Natural killer cell (primary cell): ENCODE measurements at regions not wholly inside any gene's neighbourhood (a gene's known extent, or its start where the extent isn't known, plus 50 kb on each side); places are given as distances from the start of the nearest gene placed in this dataset.

Experiments used
- ATAC-seq, 3 donors: fragments of 150-1000 bp in 2 of 3; fragments of 200-7000 bp in 1 of 3; cut with Tn5 transposase; 1 replicate in 1 of 3; 2 replicates in 2 of 3; pipeline ENCODE4 v1.10.0; 2021; ENCODE audit warnings: mild to moderate bottlenecking in 2 of 3, moderate library complexity in 2 of 3
- DNase-seq, 2 donors: peaks; one replicate each; pipeline versions ENCODE4 v3.0.0 to v3.0.0-alpha.2; 2013 to 2021; ENCODE audit warnings: mixed read lengths in 1 of 2
- H3K27ac ChIP-seq: one replicate; pipeline ENCODE4 v1.5.1; 2013; ENCODE audit warnings: mild to moderate bottlenecking, low read length
- H3K27me3 ChIP-seq: one replicate; pipeline ENCODE4 v1.6.1; 2013; ENCODE audit warnings: low read length; ENCODE audit not compliant: control insufficient read depth, insufficient read depth
- H3K36me3 ChIP-seq: one replicate; pipeline ENCODE4 v1.6.1; 2013; ENCODE audit warnings: low read length; ENCODE audit not compliant: control insufficient read depth, insufficient read depth
- H3K4me1 ChIP-seq: one replicate; pipeline ENCODE4 v1.6.1; 2013; ENCODE audit warnings: low read length; ENCODE audit not compliant: control insufficient read depth, insufficient read depth
- H3K4me3 ChIP-seq: one replicate; pipeline ENCODE4 v1.5.1; 2013; ENCODE audit warnings: low read length
- H3K9me3 ChIP-seq: one replicate; pipeline ENCODE4 v1.6.1; 2013; ENCODE audit warnings: low read length; ENCODE audit not compliant: control insufficient read depth, insufficient read depth
- H3K27ac Mint-ChIP-seq, 2 donors: one replicate each; pipeline ENCODE4 v1.8.0; 2022; ENCODE audit warnings: mild to moderate bottlenecking in 2 of 2, mixed read lengths in 2 of 2, moderate library complexity in 1 of 2
- H3K27me3 Mint-ChIP-seq, 2 donors: one replicate each; pipeline ENCODE4 v1.8.0; 2022; ENCODE audit warnings: low read depth in 2 of 2, mixed read lengths in 2 of 2
- H3K36me3 Mint-ChIP-seq: one replicate; pipeline ENCODE4 v1.8.0; 2022; ENCODE audit warnings: mixed read lengths
- H3K4me1 Mint-ChIP-seq, 2 donors: one replicate each; pipeline ENCODE4 v1.8.0; 2022; ENCODE audit warnings: mixed read lengths in 2 of 2
- H3K4me3 Mint-ChIP-seq: one replicate; pipeline ENCODE4 v1.8.0; 2022; ENCODE audit warnings: mild to moderate bottlenecking, moderate library complexity, mixed read lengths
- H3K9me3 Mint-ChIP-seq, 2 donors: one replicate each; pipeline ENCODE4 v1.8.0; 2022; ENCODE audit warnings: mixed read lengths in 2 of 2
- WGBS: methylation state at CpG from one replicate; pipeline ENCODE4 v1.1.7; 2013; ENCODE audit warnings: missing lambda C conversion rate; ENCODE audit not compliant: insufficient coverage; 5-methylcytosine and 5-hydroxymethylcytosine counted together
- intact Hi-C: fragments of 100-400 bp; cut with micrococcal nuclease; formaldehyde crosslinking; loops from one replicate; pipeline ENCODE4 v1.14.2; 2022
- TF ChIP-seq, protein P1 (sequence below): fragments of 200-600 bp; IDR thresholded peaks from one replicate; pipeline ENCODE4 v1.8.0; 2022; ENCODE audit warnings: antibody characterized with exemption

DNA sequence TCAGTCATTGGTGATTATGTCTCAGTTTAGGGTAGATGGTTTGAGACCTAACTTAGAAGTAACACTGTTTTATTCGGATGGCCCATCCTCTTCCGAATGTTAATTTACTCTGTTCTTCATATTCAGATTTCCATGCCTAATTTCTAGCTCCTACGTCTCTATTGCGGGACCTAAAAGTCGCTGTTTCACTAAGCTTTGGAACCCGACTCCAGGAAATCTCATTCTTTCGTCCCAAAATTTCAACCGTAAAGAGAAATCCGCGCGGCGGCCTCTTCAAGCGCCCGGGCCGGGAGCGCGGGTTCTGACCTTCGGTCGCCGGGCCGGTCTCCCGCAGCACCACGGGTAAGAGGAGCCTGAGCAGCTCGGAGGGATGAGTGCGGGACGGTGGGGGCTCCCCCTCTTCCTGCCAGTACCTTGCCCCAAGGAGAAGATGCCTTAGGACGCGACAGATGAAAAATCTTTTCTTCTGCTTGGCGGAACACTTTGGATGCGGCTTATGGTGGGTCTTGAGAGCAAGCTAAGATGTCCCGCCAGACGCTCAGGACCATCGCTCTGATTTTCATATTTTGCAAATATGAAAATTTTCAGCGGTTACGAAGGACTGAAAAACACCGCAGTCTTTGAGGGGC, 128.7 kb downstream of the PPIAL4G start:
- no peaks in the 10 kb centered on the region for H3K9me3 ChIP-seq
- peaks cover 0 to 20% of the 10 kb centered on the region in 2 donors for H3K4me1 Mint-ChIP-seq
- no peaks in the 10 kb centered on the region for H3K36me3 ChIP-seq
- no peak for DNase-seq
- H3K27ac ChIP-seq: no peak overlapping the region
- no peak for ATAC-seq
- H3K4me3 Mint-ChIP-seq: no peak overlapping the region
- H3K27me3 ChIP-seq: peaks cover 25% of the 10 kb centered on the region
- H3K4me1 ChIP-seq: peaks cover 6% of the 10 kb centered on the region
- TF ChIP-seq, protein P1, sequence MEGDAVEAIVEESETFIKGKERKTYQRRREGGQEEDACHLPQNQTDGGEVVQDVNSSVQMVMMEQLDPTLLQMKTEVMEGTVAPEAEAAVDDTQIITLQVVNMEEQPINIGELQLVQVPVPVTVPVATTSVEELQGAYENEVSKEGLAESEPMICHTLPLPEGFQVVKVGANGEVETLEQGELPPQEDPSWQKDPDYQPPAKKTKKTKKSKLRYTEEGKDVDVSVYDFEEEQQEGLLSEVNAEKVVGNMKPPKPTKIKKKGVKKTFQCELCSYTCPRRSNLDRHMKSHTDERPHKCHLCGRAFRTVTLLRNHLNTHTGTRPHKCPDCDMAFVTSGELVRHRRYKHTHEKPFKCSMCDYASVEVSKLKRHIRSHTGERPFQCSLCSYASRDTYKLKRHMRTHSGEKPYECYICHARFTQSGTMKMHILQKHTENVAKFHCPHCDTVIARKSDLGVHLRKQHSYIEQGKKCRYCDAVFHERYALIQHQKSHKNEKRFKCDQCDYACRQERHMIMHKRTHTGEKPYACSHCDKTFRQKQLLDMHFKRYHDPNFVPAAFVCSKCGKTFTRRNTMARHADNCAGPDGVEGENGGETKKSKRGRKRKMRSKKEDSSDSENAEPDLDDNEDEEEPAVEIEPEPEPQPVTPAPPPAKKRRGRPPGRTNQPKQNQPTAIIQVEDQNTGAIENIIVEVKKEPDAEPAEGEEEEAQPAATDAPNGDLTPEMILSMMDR: no peak
- H3K27me3 Mint-ChIP-seq: peaks cover 62 to 94% of the 10 kb centered on the region in 2 donors
- WGBS: 48% methylated on average over 36 of the region's 36 CpGs
- intact Hi-C loops: no loop called here
- H3K27ac Mint-ChIP-seq: no peak overlapping the region
- no peaks in the 10 kb centered on the region for H3K36me3 Mint-ChIP-seq
- H3K9me3 Mint-ChIP-seq: no peaks in the 10 kb centered on the region
- no peak overlapping the region for H3K4me3 ChIP-seq

GRCh38 chr1:148353461-148354283, 129.4 kb downstream of the PPIAL4G start:
- H3K27me3 ChIP-seq: peaks cover 25% of the 10 kb centered on the region
- Mint-ChIP-seq H3K36me3 (no peaks in the 10 kb centered on the region), H3K27ac (peak overlapping the region in 1 of 2 donors; percentile 55), H3K27me3 (peaks cover 69 to 100% of the 10 kb centered on the region in 2 donors), H3K9me3 (no peaks in the 10 kb centered on the region), H3K4me3 (no peak overlapping the region), H3K4me1 (peaks cover 0 to 20% of the 10 kb centered on the region in 2 donors)
- H3K4me1 ChIP-seq: peaks cover 6% of the 10 kb centered on the region
- WGBS: 53% methylated on average over 31 of the region's 31 CpGs
- DNase-seq (peak in 1 of 2 donors; percentile 38), ATAC-seq (peak in 2 of 3 donors; percentile 30 to 64)
- TF ChIP-seq, protein P1: no peak
- H3K36me3 ChIP-seq: no peaks in the 10 kb centered on the region
- intact Hi-C loops: no loop called here
- H3K27ac ChIP-seq: no peak overlapping the region
- H3K9me3 ChIP-seq: no peaks in the 10 kb centered on the region
- no peak overlapping the region for H3K4me3 ChIP-seq

DNA sequence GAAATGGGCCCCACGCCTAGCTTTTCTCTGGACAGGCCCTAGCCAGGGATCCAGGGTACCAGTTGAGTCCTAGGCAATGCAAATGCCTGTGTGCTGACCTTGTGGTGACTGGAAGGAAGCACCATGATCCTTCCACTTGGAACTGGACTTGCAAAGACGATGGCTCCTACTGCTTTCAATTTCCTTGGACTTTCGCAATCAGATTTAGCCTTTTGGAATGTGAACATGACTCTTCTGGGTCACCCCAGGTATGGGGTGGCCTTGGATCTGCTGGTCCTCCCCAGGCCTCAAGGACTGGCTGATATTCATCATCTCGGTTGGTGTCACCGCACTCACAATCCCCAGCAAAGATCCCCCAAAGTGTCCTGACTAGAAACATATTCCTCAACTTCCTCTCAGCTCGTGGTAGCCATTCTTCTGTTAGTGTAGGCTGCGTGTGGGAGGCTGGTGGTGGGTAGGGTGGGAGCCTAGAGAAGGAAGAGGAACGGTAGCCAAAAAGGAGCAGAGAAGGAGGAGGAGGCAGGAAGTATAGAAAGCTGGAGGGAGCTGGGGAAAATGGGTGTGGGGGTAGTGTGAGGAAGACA, 130.5 kb downstream of the PPIAL4G start:
- intact Hi-C loops: no loop called here
- Histone ChIP-seq H3K4me1 (peaks cover 6% of the 10 kb centered on the region), H3K9me3 (no peaks in the 10 kb centered on the region), H3K27me3 (peaks cover 25% of the 10 kb centered on the region), H3K27ac (no peak overlapping the region), H3K36me3 (no peaks in the 10 kb centered on the region), H3K4me3 (no peak overlapping the region)
- TF ChIP-seq, protein P1: no peak
- H3K36me3 Mint-ChIP-seq: no peaks in the 10 kb centered on the region
- no peak overlapping the region for H3K27ac Mint-ChIP-seq
- 79% methylated on average over 8 of the region's 8 CpGs for WGBS
- no peak for ATAC-seq
- peaks cover 66 to 100% of the 10 kb centered on the region in 2 donors for H3K27me3 Mint-ChIP-seq
- H3K9me3 Mint-ChIP-seq: no peaks in the 10 kb centered on the region
- peaks cover 0 to 20% of the 10 kb centered on the region in 2 donors for H3K4me1 Mint-ChIP-seq
- no peak for DNase-seq
- H3K4me3 Mint-ChIP-seq: no peak overlapping the region
